ENCODE measurements at regions not wholly inside any gene's neighbourhood (a gene's known extent, or its start where the extent isn't known, plus 50 kb on each side); places are given as distances from the start of the nearest gene placed in this dataset.
"Not testable (repeated sequence)": the region's sequence is repeated elsewhere in the genome, so short reads cannot be mapped to it uniquely, and the experiment has no call there.

DNA sequence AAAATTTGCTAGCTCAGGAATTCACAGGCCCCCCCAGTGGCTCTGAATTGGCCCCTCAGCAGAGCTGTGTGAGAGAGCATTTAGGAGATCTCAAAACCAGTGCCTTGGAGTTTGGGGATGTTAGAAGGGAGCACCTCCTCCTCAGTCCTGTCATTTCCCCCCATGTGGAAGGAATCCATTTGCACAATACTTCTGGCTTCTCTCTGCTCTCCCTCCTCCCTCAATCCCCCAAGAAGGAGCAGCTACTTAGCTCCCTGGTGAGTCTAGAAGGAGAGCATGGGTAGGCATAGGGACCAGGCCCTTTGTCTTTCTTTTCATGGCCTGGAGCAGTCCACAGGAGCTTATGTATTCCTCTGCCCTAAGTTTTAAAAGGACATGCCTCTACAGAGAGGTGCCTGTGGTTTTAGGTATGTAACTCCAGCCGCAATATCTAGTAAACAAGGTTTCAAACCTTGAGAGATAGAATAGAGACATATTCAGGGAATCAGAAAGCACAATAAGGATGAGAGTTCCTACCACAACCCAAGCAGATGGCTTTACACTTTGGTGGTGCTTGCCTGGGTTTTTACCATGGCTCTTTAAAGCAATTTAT, 199.4 kb downstream of the FCRL5 start:
- no peak for DNase-seq (ENCODE audit: low read depth)
- H3K4me3 ChIP-seq (ENCODE audit: low read depth, low read length) = no peak overlapping the region
- TF ChIP-seq, protein P1, sequence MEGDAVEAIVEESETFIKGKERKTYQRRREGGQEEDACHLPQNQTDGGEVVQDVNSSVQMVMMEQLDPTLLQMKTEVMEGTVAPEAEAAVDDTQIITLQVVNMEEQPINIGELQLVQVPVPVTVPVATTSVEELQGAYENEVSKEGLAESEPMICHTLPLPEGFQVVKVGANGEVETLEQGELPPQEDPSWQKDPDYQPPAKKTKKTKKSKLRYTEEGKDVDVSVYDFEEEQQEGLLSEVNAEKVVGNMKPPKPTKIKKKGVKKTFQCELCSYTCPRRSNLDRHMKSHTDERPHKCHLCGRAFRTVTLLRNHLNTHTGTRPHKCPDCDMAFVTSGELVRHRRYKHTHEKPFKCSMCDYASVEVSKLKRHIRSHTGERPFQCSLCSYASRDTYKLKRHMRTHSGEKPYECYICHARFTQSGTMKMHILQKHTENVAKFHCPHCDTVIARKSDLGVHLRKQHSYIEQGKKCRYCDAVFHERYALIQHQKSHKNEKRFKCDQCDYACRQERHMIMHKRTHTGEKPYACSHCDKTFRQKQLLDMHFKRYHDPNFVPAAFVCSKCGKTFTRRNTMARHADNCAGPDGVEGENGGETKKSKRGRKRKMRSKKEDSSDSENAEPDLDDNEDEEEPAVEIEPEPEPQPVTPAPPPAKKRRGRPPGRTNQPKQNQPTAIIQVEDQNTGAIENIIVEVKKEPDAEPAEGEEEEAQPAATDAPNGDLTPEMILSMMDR (conservative IDR thresholded peaks at IDR 0.05; ENCODE audit: low read depth, low read length) = no peak

DNA sequence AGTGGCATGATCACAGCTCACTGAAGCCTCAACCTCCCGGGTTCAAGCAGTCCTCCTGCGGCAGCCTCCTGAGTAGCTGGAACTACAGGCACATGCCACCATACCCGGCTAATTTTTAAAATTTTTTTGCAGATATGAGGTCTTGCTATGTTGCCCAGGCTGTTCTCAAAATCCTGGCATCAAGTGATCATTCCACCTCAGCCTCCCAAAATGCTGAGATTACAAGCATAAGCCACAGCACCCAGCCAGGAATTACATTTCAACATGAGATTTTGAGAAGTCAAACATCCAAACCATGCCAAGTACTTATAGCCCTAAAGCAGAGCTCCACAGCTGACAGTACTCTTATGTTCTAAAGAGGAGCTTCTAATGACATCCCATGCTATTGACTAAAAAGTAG, 200.1 kb downstream of the FCRL5 start:
- no peak for DNase-seq (ENCODE audit: low read depth)
- TF ChIP-seq, protein P1 (conservative IDR thresholded peaks at IDR 0.05; ENCODE audit: low read depth, low read length) = no peak
- H3K4me3 ChIP-seq (ENCODE audit: low read depth, low read length) = no peak overlapping the region

DNA sequence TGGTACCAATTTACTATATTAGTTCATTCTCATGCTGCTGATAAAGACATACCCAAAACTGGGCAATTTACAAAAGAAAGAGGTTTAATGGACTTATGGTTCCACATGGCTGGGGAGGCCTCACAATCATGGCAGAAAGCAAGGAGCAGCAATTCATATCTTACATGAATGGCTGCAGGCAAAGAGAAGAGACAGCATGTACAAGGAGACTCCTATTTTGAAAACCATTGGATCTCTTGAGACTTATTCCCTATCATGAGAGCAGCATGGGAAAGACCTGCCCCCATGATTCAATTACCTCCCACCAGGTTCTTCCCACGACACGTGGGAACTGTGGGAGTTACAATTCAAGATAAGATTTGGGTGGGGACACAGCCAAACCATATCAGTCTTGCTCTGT, 200.5 kb downstream of the FCRL5 start:
- DNase-seq (ENCODE audit: low read depth); H3K4me3 ChIP-seq (ENCODE audit: low read depth, low read length): not testable (repeated sequence)

DNA sequence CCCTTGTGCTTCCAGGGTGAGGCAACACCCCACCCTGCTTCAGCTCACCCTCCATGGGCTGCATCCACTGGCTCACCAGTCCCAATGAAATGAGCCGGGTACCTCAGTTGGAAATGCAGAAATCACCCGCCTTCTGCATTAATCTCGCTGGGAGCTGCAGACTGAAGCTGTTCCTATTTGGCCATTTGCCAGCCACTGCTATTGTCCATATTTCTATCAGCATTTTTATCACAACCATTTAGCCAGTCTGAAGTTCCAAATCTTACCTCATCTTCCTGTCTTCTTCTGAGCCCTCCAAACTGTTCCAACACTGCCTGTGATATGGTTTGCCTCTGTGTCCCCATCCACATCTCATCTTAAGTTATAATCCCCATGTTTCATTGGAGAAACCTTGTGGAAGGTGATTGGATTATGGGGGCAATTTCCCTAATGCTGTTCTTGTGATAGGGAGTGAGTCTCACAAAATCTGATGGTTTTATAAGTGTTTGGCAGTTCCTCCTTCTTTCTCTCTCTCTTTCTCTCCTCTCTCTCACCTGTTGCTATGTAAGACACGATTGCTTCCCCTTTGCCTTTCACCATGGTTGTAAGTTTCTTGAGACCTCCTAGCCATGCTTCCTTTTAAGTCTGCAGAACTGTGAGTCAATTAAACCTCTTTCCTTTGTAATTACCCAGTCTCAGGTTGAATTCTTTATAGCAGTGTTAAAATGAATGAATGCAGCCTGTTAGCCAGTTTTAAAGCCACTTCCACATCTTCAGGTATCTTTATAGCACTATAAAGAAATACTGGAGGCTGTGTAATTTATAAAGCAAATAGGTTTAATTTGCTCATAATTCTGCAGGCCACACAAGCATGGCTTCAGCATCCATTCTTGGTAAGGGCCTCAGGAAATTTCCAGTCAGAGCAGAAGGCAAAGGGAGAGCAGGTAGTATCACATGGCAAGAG, 203.5 kb downstream of the FCRL5 start:
- TF ChIP-seq, protein P1 (conservative IDR thresholded peaks at IDR 0.05; ENCODE audit: low read depth, low read length) = no peak
- DNase-seq (ENCODE audit: low read depth) = no peak
- no peak overlapping the region for H3K4me3 ChIP-seq (ENCODE audit: low read depth, low read length)

DNA sequence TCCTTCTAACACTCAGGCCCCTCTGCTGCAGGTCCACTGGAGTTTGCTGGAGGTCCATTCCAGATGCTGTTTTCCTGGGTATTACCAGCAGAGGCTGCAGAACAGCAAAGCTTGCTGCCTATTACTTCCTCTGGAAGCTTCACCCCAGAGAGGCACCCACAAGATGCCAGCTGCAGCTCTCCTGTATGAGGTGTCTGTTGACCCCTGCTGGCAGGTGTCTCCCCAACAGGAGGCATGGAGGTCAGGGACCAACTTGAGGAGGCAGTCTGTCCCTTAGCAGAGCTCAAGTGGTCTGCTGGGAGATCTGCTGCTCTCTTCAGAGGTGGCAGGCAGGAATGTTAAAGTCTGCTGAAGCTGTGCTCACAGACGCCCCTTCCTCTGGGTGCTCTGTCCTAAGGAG, 204.8 kb downstream of the FCRL5 start:
- TF ChIP-seq, protein P1 (conservative IDR thresholded peaks at IDR 0.05; ENCODE audit: low read depth, low read length) = no peak
- no peak for DNase-seq (ENCODE audit: low read depth)

DNA sequence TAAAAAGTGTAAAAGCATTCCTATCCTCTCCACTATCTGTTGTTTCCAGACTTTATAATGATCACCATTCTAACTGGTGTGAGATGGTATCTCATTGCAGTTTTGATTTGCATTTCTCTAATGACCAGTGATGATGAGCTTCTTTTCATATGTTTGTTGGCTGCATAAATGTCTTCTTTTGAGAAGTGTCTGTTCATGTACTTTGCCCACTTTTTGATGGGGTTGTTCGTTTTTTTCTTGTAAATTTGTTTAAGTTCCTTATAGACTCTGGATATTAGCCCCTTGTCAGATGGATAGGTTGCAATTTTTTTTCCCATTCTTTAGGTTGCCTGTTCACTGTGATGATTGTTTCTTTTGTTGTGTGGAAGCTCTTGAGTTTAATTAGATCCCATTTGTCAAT, 199.6 kb upstream of the ETV3 start:
- H3K4me3 ChIP-seq (ENCODE audit: low read depth, low read length); DNase-seq (ENCODE audit: low read depth): not testable (repeated sequence)

More for the DNA sequence above, 204.8 kb downstream of the FCRL5 start:
- H3K4me3 ChIP-seq (ENCODE audit: low read depth, low read length) = no peak overlapping the region

DNA sequence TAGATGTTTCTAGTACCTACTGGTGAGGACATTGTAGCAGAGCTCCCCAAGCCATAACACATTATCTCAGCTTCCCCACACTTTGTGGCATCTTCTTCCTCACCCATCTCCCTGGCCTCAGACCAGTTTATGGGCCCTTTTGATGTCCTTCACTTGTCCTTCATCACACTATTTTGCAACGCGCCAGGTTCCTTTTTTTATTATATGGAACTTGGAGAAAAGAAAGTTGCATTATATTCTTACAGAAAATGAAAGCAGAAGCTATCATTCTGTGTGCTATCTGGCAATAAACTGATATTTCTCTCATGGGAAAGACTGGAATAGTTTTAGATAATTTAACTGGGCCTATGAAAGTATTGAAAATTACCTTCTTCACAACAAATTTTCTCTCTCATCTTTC, 196.9 kb upstream of the ETV3 start:
- TF ChIP-seq, protein P1 (conservative IDR thresholded peaks at IDR 0.05; ENCODE audit: low read depth, low read length) = no peak
- no peak overlapping the region for H3K4me3 ChIP-seq (ENCODE audit: low read depth, low read length)
- DNase-seq (ENCODE audit: low read depth) = no peak

DNA sequence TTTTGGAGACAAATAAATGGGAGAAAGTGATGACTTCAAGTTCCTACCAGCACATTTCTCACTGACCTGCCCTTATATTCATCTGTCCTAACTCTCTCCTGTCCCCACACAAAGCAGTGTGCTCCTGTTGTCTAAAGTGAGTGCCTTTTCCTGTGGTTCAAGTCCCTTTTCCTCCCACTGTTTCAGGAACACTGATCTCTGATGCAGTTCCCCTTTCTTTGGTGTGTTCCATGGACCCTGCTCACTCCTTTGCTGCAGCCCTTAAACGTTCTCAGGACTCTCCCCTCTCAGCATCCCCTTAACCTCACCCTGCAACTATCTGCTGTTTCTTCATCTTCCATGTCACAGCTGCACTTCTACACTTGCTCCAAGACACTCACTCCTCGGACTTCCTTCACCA, 195.8 kb upstream of the ETV3 start:
- DNase-seq (ENCODE audit: low read depth) = no peak
- TF ChIP-seq, protein P1 (conservative IDR thresholded peaks at IDR 0.05; ENCODE audit: low read depth, low read length) = no peak
- H3K4me3 ChIP-seq (ENCODE audit: low read depth, low read length) = no peak overlapping the region

DNA sequence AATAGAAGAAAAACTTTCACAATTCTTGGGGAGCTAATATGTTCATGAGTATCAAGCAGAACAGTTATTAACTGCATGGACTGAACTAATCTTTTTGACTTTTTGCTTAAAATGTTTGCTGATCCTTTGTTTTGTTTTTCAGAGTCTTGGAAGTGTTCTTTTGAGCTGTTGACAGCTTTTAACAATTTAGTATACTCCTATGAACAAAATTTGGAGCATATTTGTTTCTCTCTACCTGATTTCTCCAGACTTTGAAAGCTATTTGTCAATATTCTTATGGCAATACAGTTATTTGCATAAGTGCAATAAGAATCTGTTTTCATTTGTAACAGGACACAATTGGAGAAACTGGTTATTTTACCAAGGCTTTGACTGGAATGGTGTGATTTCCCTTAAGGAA, 192.0 kb upstream of the ETV3 start:
- H3K4me3 ChIP-seq (ENCODE audit: low read depth, low read length); DNase-seq (ENCODE audit: low read depth): not testable (repeated sequence)

DNA sequence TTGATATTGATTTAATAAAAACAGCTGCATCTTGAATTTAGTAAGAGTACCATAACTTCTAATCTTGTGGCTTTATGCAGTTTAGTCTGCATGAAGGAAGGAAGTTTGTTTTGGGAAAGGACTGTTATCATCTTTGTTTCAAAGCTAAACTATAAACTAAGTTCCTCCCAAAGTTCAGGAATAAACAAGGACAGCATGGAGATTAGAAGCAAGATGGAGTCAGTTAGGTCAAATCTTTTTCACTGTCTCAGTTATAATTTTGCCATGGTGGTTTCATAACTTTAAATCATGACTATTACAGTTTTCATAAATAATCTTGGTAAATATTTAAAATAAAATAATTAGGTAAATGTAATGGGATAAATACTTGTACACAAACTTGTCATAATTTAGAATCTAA, 189.9 kb upstream of the ETV3 start:
- H3K4me3 ChIP-seq (ENCODE audit: low read depth, low read length); DNase-seq (ENCODE audit: low read depth): not testable (repeated sequence)
